ENCODE measurements at regions not wholly inside any gene's neighbourhood (a gene's known extent, or its start where the extent isn't known, plus 50 kb on each side); places are given as distances from the start of the nearest gene placed in this dataset.
A peak's percentile ranks its signal among the peaks of the same experiment; 100 is the strongest.

- H2AK5ac ChIP-seq (ENCODE audit: low read depth, low read length): no peak overlapping the region
- ChIA-PET POLR2A (ENCODE audit: unreplicated experiment) (no interaction called here), CTCF (no interaction called here)
- no peak overlapping the region for H3K56ac ChIP-seq (ENCODE audit: extremely low read depth, insufficient read depth, low read length)
- no peaks in the 10 kb centered on the region for H3K9me1 ChIP-seq (ENCODE audit: insufficient read depth, low read length)
- no peak overlapping the region for H4K8ac ChIP-seq (ENCODE audit: low read depth in 2 of 2, low read length in 2 of 2)
- BruUV-seq (replicated peaks): no TSS peak
- H3K4me2 ChIP-seq (ENCODE audit: low read depth, low read length): no peak overlapping the region
- peaks cover 23% of the 10 kb centered on the region for H3K27me3 ChIP-seq (ENCODE audit: control insufficient read depth, insufficient read depth, low read length)
- WGBS, 2 experiments (ENCODE audit: extremely low coverage in 2 of 2, insufficient read length in 1 of 2): 3% methylated on average over 39 of the region's 59 CpGs; no CpG with 5 or more reads in 1 of the 2 experiments
- H3K14ac ChIP-seq (replicated peaks; ENCODE audit: low read depth, low read length): no peak overlapping the region
- DNase-seq: no peak
- H3K9me3 ChIP-seq (ENCODE audit: control insufficient read depth, insufficient read depth, low read length): no peaks in the 10 kb centered on the region
- TF ChIP-seq FOS (IDR thresholded peaks at IDR 0.05; ENCODE audit: low read depth, low read length) (no peak), POLR2A (IDR thresholded peaks at IDR 0.05; ENCODE audit: low read depth, low read length) (no peak), NFE2L2 (IDR thresholded peaks at IDR 0.05; ENCODE audit: low read depth, low read length) (no peak), RFX5 (IDR thresholded peaks at IDR 0.05; ENCODE audit: low read depth, low read length) (no peak), RCOR1 (IDR thresholded peaks at IDR 0.05; ENCODE audit: insufficient replicate concordance, low read length) (no peak), SMC3 (IDR thresholded peaks at IDR 0.05; ENCODE audit: low read depth, low read length) (no peak), CHD1 (IDR thresholded peaks at IDR 0.05; ENCODE audit: low read depth, low read length) (no peak), BHLHE40 (IDR thresholded peaks at IDR 0.05; ENCODE audit: low read depth, low read length) (no peak), MAFK (IDR thresholded peaks at IDR 0.05; ENCODE audit: low read depth, low read length) (no peak)
- no peak overlapping the region for H3K27ac ChIP-seq (ENCODE audit: insufficient read depth, low read length)
- H4K20me1 ChIP-seq (ENCODE audit: insufficient read depth, low read length): no peaks in the 10 kb centered on the region
- H2BK20ac ChIP-seq (ENCODE audit: low read depth, low read length): no peak overlapping the region
- no peak overlapping the region for H3K4me3 ChIP-seq (ENCODE audit: insufficient read depth, low read depth, low read length)
- H3K4me1 ChIP-seq (ENCODE audit: control insufficient read depth, insufficient read depth, low read length): no peaks in the 10 kb centered on the region
- no peak overlapping the region for H3K18ac ChIP-seq (ENCODE audit: low read depth, low read length)
- dilution Hi-C loops (cut with HindIII; ENCODE audit: low sequenced_read_pairs, unreplicated experiment) (no loop called here), intact Hi-C loops (cut with micrococcal nuclease) (no loop called here), in situ Hi-C loops (cut with MboI; ENCODE audit: low sequenced_read_pairs) (no loop called here)
- no peak overlapping the region for H4K5ac ChIP-seq (ENCODE audit: low read depth, low read length)
- H3K79me1 ChIP-seq (ENCODE audit: low read depth in 1 of 2, low read length in 2 of 2): no peaks in the 10 kb centered on the region
- 0 out of 2 replicates have a peak, but pooled peaks have one; percentile 11 for ATAC-seq (ENCODE audit: low read depth)
- no peak overlapping the region for H2BK120ac ChIP-seq (ENCODE audit: low read depth, low read length)
- H3K4ac ChIP-seq (ENCODE audit: low read depth, low read length): no peak overlapping the region
- no peak overlapping the region for H2BK15ac ChIP-seq (ENCODE audit: low read depth, low read length)
- no peak overlapping the region for H2BK5ac ChIP-seq (ENCODE audit: low read depth, low read length, poor library complexity, severe bottlenecking)
- H3K23ac ChIP-seq (ENCODE audit: low read depth, low read length): no peak overlapping the region
- no peak overlapping the region for H4K91ac ChIP-seq (ENCODE audit: insufficient read depth, low read depth, low read length)
- H3K36me3 ChIP-seq (ENCODE audit: control insufficient read depth, insufficient read depth, low read length): no peaks in the 10 kb centered on the region
- H3K9ac ChIP-seq (ENCODE audit: low read depth, low read length): no peak overlapping the region
- no peak overlapping the region for H2AFZ ChIP-seq (replicated peaks; ENCODE audit: low read length, poor library complexity)
- H2AK9ac ChIP-seq (replicated peaks; ENCODE audit: low read depth, low read length, poor library complexity): no peak overlapping the region
Observed at GRCh38 chr10:109456566-109457301, 466.6 kb downstream of the XPNPEP1 start.

Data from IMR-90 (cell line).